Activated CD4-positive, alpha-beta T cell treated with anti-CD3 and anti-CD28 coated beads for 36 hours (primary cell): ENCODE measurements at regions not wholly inside any gene's neighbourhood (a gene's known extent, or its start where the extent isn't known, plus 50 kb on each side); places are given as distances from the start of the nearest gene placed in this dataset.

ENCODE experiments used
- ATAC-seq: fragments of 200-7000 bp; cut with Tn5 transposase; one replicate; pipeline ENCODE4 v1.10.0; 2021; ENCODE audit warnings: mild to moderate bottlenecking, moderate library complexity
- CTCF ChIA-PET: fragments of 350-600 bp; sonication (Branson Sonifier 250); formaldehyde crosslinking; loops from one replicate; lab custom pipeline; 2021; ENCODE audit warnings: antibody characterized with exemption; lab: Charles Lee
- POLR2A ChIA-PET: fragments of 350-600 bp; sonication (Branson Sonifier 250); formaldehyde crosslinking; loops from one replicate; lab custom pipeline; 2021; ENCODE audit warnings: antibody characterized with exemption, inconsistent platforms; lab: Charles Lee
- DNase-seq: peaks from one replicate; pipeline ENCODE4 v3.0.0-alpha.2; 2020
- H3K27ac Mint-ChIP-seq: one replicate; pipeline ENCODE4 v1.8.0; 2021; ENCODE audit warnings: mixed read lengths
- H3K27me3 Mint-ChIP-seq: one replicate; pipeline ENCODE4 v1.8.0; 2021; ENCODE audit warnings: mixed read lengths
- H3K36me3 Mint-ChIP-seq: one replicate; pipeline ENCODE4 v1.8.0; 2021; ENCODE audit warnings: low read depth, mixed read lengths
- H3K4me1 Mint-ChIP-seq: one replicate; pipeline ENCODE4 v1.8.0; 2021; ENCODE audit warnings: mixed read lengths
- H3K4me3 Mint-ChIP-seq: one replicate; pipeline ENCODE4 v1.8.0; 2021; ENCODE audit warnings: mild to moderate bottlenecking, moderate library complexity, mixed read lengths
- H3K9me3 Mint-ChIP-seq: one replicate; pipeline ENCODE4 v1.8.0; 2021; ENCODE audit warnings: low read depth, mixed read lengths
- intact Hi-C, 2 experiments: fragments of 100-400 bp; cut with DNase I in 1 of 2; cut with micrococcal nuclease in 1 of 2; formaldehyde crosslinking; loops; one replicate each; pipeline versions ENCODE4 v1.14.2 to v1.15.1; 2022 to 2024; cut with DNase I, micrococcal nuclease

- ATAC-seq: no peak
- intact Hi-C loops: no loop called here
- H3K27me3 Mint-ChIP-seq: no peaks in the 10 kb centered on the region
- DNase-seq: no peak
- H3K9me3 Mint-ChIP-seq: peaks cover 2% of the 10 kb centered on the region
- no peaks in the 10 kb centered on the region for H3K4me1 Mint-ChIP-seq
- CTCF ChIA-PET: no interaction called here
- H3K27ac Mint-ChIP-seq: no peak overlapping the region
- no peak overlapping the region for H3K4me3 Mint-ChIP-seq
- no peaks in the 10 kb centered on the region for H3K36me3 Mint-ChIP-seq
- POLR2A ChIA-PET: no interaction called here
These were observed 1201.0 kb upstream of the SORCS1 start for GRCh38 chr10:108365541-108365940.

- no peaks in the 10 kb centered on the region for H3K4me1 Mint-ChIP-seq
- no peaks in the 10 kb centered on the region for H3K36me3 Mint-ChIP-seq
- POLR2A ChIA-PET: no interaction called here
These were observed 1199.1 kb upstream of the SORCS1 start for GRCh38 chr10:108363576-108363975.

GRCh38 chr10:108362961-108363360, 1198.5 kb upstream of the SORCS1 start:
- Mint-ChIP-seq H3K36me3 (no peaks in the 10 kb centered on the region), H3K27ac (no peak overlapping the region), H3K9me3 (peaks cover 2% of the 10 kb centered on the region), H3K4me1 (no peaks in the 10 kb centered on the region), H3K27me3 (no peaks in the 10 kb centered on the region), H3K4me3 (no peak overlapping the region)
- DNase-seq (no peak), ATAC-seq (no peak)
- intact Hi-C loops: no loop called here
- ChIA-PET CTCF (no interaction called here), POLR2A (no interaction called here)

More at GRCh38 chr10:108363576-108363975, 1199.1 kb upstream of the SORCS1 start:
- intact Hi-C loops: no loop called here
- ATAC-seq: no peak
- DNase-seq: no peak
- Mint-ChIP-seq H3K9me3 (peaks cover 2% of the 10 kb centered on the region), H3K4me3 (no peak overlapping the region), H3K27me3 (no peaks in the 10 kb centered on the region), H3K27ac (no peak overlapping the region)
- CTCF ChIA-PET: no interaction called here

- no peaks in the 10 kb centered on the region for H3K4me1 Mint-ChIP-seq
- no peak for ATAC-seq
- H3K4me3 Mint-ChIP-seq: no peak overlapping the region
- H3K27ac Mint-ChIP-seq: no peak overlapping the region
- CTCF ChIA-PET: interaction anchor here (0.5 to 0.9 kb wide), 2 partner anchors 12 to 275 kb away, joined by 3 to 4 read pairs; no protein-coding TSS in a partner anchor
- no peak for DNase-seq
- H3K27me3 Mint-ChIP-seq: no peaks in the 10 kb centered on the region
- H3K9me3 Mint-ChIP-seq: peaks cover 2% of the 10 kb centered on the region
- H3K36me3 Mint-ChIP-seq: no peaks in the 10 kb centered on the region
- intact Hi-C loops: no loop called here
- POLR2A ChIA-PET: no interaction called here
These were observed 1197.8 kb upstream of the SORCS1 start for GRCh38 chr10:108362296-108362695.

- H3K9me3 Mint-ChIP-seq: peaks cover 2% of the 10 kb centered on the region
- no peaks in the 10 kb centered on the region for H3K36me3 Mint-ChIP-seq
- no peak for DNase-seq
- H3K27me3 Mint-ChIP-seq: no peaks in the 10 kb centered on the region
- no peaks in the 10 kb centered on the region for H3K4me1 Mint-ChIP-seq
- intact Hi-C loops: no loop called here
- no peak for ATAC-seq
- H3K4me3 Mint-ChIP-seq: no peak overlapping the region
- ChIA-PET POLR2A (no interaction called here), CTCF (no interaction called here)
- H3K27ac Mint-ChIP-seq: no peak overlapping the region
These were observed 1195.7 kb upstream of the SORCS1 start for GRCh38 chr10:108360187-108360586.

GRCh38 chr10:108358912-108359311, 1194.4 kb upstream of the SORCS1 start:
- ATAC-seq: peak; percentile 78
- no peaks in the 10 kb centered on the region for H3K27me3 Mint-ChIP-seq
- no peak overlapping the region for H3K4me3 Mint-ChIP-seq
- no peak overlapping the region for H3K27ac Mint-ChIP-seq
- H3K4me1 Mint-ChIP-seq: no peaks in the 10 kb centered on the region
- peak; percentile 5 for DNase-seq
- intact Hi-C loops: no loop called here
- peaks cover 2% of the 10 kb centered on the region for H3K9me3 Mint-ChIP-seq
- CTCF ChIA-PET: no interaction called here
- H3K36me3 Mint-ChIP-seq: no peaks in the 10 kb centered on the region
- POLR2A ChIA-PET: no interaction called here

- CTCF ChIA-PET: interaction anchor here (0.9 kb wide), 1 partner anchor 49 kb away, joined by 3 read pairs; no protein-coding TSS in a partner anchor
- DNase-seq (no peak), ATAC-seq (no peak)
- H3K27ac Mint-ChIP-seq: no peak overlapping the region
- H3K9me3 Mint-ChIP-seq: peaks cover 3% of the 10 kb centered on the region
- no peaks in the 10 kb centered on the region for H3K36me3 Mint-ChIP-seq
- no peaks in the 10 kb centered on the region for H3K4me1 Mint-ChIP-seq
- no peaks in the 10 kb centered on the region for H3K27me3 Mint-ChIP-seq
- H3K4me3 Mint-ChIP-seq: no peak overlapping the region
- POLR2A ChIA-PET: no interaction called here
- intact Hi-C loops: no loop called here
These were observed 1188.3 kb upstream of the SORCS1 start for GRCh38 chr10:108352771-108353170.

GRCh38 chr10:108348215-108348614, 1183.7 kb upstream of the SORCS1 start:
- POLR2A ChIA-PET: no interaction called here
- ATAC-seq (no peak), DNase-seq (no peak)
- Mint-ChIP-seq H3K27ac (no peak overlapping the region), H3K36me3 (no peaks in the 10 kb centered on the region), H3K27me3 (no peaks in the 10 kb centered on the region), H3K4me1 (no peaks in the 10 kb centered on the region), H3K9me3 (peaks cover 3% of the 10 kb centered on the region), H3K4me3 (no peak overlapping the region)
- CTCF ChIA-PET: no interaction called here
- intact Hi-C loops: no loop called here

- CTCF ChIA-PET: no interaction called here
- H3K27ac Mint-ChIP-seq: no peak overlapping the region
- POLR2A ChIA-PET: no interaction called here
- no peaks in the 10 kb centered on the region for H3K4me1 Mint-ChIP-seq
- no peak for DNase-seq
- intact Hi-C loops: no loop called here
- no peak overlapping the region for H3K4me3 Mint-ChIP-seq
- peaks cover 6% of the 10 kb centered on the region for H3K9me3 Mint-ChIP-seq
- no peaks in the 10 kb centered on the region for H3K27me3 Mint-ChIP-seq
- H3K36me3 Mint-ChIP-seq: no peaks in the 10 kb centered on the region
- no peak for ATAC-seq
These were observed 1181.6 kb upstream of the SORCS1 start for GRCh38 chr10:108346066-108346465.

GRCh38 chr10:108338146-108338545, 1173.6 kb upstream of the SORCS1 start:
- CTCF ChIA-PET: no interaction called here
- ATAC-seq (no peak), DNase-seq (no peak)
- Mint-ChIP-seq H3K4me1 (no peaks in the 10 kb centered on the region), H3K9me3 (peaks cover 6% of the 10 kb centered on the region), H3K27me3 (no peaks in the 10 kb centered on the region), H3K27ac (no peak overlapping the region), H3K36me3 (no peaks in the 10 kb centered on the region), H3K4me3 (no peak overlapping the region)
- intact Hi-C loops: no loop called here
- POLR2A ChIA-PET: no interaction called here

- no peak overlapping the region for H3K27ac Mint-ChIP-seq
- ChIA-PET CTCF (no interaction called here), POLR2A (no interaction called here)
- no peaks in the 10 kb centered on the region for H3K4me1 Mint-ChIP-seq
- no peak overlapping the region for H3K4me3 Mint-ChIP-seq
- ATAC-seq (no peak), DNase-seq (no peak)
- H3K36me3 Mint-ChIP-seq: no peaks in the 10 kb centered on the region
- no peaks in the 10 kb centered on the region for H3K27me3 Mint-ChIP-seq
- H3K9me3 Mint-ChIP-seq: peaks cover 4% of the 10 kb centered on the region
- intact Hi-C loops: no loop called here
These were observed 1172.3 kb upstream of the SORCS1 start for GRCh38 chr10:108336836-108337235.

- POLR2A ChIA-PET: no interaction called here
- Mint-ChIP-seq H3K9me3 (peaks cover 2% of the 10 kb centered on the region), H3K36me3 (no peaks in the 10 kb centered on the region), H3K4me3 (no peak overlapping the region), H3K27me3 (no peaks in the 10 kb centered on the region), H3K27ac (no peak overlapping the region), H3K4me1 (no peaks in the 10 kb centered on the region)
- DNase-seq (no peak), ATAC-seq (no peak)
- CTCF ChIA-PET: interaction anchor here (0.6 to 0.7 kb wide), 2 partner anchors 87 to 337 kb away, joined by 3 read pairs; no protein-coding TSS in a partner anchor
- intact Hi-C loops: no loop called here
These were observed 1163.2 kb upstream of the SORCS1 start for GRCh38 chr10:108327706-108328105.
